Renal pelvis (tissue), 1 donor: ENCODE measurements at regions not wholly inside any gene's neighbourhood (a gene's known extent, or its start where the extent isn't known, plus 50 kb on each side); places are given as distances from the start of the nearest gene placed in this dataset.

ENCODE experiments used
- DNase-seq: peaks from one replicate; pipeline ENCODE4 v3.0.0-alpha.2; 2013

GRCh38 chr2:39514825-39515224 lies 77.7 kb upstream of the MAP4K3 start:
- no peak for DNase-seq

DNA sequence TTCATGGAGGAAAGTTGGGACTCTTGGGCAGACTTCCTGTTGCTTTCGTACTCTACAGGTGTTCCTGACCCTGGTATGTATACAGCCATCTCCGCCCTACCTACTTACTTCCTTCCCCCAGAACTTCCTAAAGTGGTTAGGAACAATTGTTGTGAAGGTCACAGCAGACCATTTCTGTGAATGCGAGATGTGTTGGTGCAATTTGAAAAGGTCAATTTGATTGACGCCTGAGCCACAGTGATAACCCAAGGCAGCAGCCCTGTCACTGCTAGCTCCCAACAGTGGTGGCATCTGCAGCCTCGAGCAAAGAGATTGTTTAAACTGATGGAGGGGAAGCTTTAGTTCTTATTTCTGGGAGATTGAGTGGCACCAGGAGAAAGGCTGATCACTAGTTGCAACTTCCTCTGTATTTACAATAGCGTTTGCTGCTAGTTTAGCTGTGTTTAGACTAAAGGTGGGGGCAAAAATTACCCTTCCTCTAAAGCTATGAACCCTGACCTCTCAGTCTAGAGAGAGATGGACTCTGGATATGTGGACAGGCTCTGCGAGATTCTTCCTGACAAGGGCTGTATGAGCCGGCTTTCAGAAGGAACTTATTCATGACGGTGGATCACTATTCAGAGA lies 78.3 kb upstream of the MAP4K3 start:
- no peak for DNase-seq

DNA sequence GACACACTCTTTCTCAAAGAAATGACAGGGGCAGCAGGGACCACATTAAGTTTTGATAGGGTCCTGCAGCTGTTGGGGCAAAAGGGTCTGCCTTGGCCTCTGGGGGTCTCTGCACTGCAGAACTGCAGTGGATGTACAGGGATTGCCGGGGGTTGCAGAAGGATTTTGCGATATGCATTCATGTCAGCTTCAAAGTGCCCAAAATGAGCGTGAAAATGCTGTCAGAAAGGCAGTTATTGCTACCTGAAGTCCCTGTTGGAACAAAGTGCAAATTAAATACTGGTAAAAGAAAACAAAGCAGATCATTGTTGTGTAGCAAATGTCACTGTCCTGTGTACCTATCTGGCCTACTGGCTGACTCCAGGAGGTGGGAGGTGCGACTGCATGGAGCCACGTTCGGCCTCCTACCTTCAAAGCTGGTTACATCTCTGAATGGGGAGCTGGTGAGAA lies 78.8 kb upstream of the MAP4K3 start:
- DNase-seq = no peak

DNA sequence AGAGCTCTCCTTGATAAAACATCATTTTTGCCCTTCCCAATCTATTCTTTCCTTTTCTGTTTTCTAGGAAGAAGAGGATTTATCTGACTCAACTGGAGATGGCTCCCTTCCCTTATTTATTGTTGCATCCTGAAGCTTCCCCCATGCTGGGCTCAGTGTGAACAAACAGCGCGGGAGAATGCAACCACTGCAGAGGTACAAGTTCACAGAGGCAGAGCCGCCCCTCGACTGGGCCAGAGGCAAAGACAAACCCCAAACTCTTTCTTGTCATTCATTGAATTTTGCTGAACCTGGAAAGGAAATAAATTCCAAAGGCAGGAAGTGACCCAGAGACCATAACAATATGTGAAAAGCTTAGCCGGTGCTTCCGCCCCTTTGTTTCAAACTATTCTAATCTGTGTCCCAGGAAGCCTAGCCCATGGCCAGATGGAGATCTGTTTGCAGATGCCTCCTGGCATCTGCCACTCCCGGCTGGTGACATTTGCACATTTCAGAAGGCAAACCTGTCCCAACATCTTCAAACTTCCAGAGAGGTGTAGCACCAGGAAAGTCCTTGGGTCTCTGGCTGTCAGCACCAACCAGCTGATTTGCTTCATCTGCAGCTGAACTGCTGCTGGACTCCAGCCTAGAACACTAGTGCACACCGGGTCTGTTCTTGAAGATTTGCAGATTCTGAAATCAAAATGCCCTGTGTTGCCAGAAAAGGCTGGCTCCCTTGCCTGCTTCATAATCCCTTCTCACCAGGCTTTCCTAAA lies 79.4 kb upstream of the MAP4K3 start:
- no peak for DNase-seq

- no peak for DNase-seq
These were observed 80.0 kb upstream of the MAP4K3 start for GRCh38 chr2:39517102-39517436.

DNA sequence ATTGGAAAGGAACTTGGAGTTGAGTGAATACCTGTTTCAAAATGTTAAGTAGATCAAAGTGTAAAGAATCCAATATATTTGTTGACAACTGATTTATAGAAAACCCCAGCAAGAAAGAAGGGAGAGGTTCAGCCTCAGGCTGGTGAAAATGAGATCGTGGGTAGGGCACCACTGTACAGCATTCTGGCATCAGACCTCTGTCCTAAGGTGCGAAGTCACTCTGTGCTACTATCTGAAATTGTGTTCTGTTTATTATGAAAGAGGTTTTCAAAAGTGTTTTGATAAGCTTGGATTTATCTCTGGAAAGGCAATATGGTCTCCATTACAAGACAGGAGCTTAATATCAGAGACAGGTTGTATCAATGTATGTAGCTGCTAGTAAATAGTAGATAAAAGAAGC lies 80.5 kb upstream of the MAP4K3 start:
- DNase-seq = no peak

GRCh38 chr2:39519886-39520285 lies 82.8 kb upstream of the MAP4K3 start:
- DNase-seq = no peak

DNA sequence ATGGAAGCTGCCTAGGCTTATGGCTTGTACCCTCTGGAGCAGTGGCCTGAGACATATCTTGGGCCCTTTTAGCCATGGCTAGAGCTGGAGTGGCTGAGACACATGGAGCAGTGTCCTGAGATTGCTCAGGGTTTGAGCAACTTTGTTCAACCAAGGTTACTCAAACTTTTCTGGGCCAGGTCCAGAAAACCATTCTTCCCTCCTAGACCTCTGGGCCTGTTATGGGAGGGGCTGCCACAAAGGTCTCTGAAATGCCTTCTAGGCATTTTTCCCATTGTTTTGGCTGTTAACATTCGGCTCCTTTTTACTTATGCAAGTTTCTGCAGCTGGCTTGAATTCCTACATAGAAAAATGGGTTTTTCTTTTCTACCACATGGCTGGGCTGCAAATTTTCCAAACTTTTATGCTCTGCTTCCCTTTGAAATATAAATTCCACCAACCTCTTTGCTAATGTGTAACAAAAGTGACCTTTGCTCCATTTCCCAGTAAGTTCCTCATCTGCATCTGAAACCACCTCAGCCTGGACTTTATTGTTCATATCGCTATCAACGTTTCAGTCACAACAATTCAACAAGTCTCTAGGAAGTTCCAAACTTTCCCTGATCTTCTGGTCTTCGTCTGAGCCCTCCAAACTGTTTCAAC lies 84.9 kb upstream of the MAP4K3 start:
- no peak for DNase-seq

GRCh38 chr2:39522518-39522877 lies 85.4 kb upstream of the MAP4K3 start:
- no peak for DNase-seq

DNA sequence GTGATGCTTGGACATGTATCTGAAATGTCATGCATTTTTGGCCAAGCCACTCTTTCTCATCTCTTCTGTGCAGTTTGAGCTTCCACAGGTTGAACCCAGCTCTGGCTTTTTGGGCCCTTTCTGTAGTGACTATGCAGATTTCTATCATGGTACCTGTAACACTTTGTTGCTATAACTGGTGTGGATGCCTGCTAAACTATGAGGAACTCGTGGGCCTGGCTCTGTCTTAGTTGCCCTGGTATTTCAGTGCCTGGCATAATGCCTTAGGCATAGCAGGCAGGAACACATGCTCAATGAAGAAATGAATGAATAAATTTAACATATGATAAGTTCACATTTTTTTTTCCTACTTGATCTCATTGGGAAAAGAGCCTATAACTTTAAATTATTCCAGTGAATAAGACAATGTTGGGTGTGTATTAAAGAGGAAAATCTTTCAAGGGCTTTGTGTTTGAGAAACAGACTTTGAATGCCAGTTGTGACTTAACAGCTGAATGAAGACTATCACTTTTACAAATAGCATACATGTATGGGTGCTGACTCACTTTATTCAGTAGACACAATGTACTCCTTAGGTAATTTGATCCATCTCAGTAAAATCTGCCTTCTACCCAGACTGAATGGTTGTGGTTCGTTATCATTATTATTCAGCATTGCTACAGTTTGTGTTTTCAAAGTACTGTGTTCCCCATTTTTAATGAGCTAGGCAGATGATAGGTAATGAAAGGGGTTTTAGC lies 86.4 kb upstream of the MAP4K3 start:
- no peak for DNase-seq

DNA sequence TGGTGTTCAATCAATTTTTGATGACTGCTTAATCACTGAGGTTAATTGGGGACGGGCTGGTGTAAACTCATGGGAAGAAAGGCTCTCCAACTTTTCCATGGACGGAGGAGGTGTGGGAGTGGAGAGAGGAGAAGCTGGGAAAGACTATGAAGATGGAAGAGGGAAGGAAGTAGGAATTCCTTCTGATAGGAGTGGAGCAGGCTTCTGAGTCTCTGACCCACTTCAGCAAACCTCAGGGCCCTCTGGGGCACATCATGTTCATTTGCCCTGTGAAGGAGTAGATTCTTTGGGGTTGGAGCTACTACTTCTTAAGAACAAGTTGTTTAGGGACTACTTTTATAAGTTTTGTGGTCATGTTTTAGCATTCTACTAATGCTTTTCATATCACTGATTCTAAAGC lies 87.0 kb upstream of the MAP4K3 start:
- no peak for DNase-seq

DNA sequence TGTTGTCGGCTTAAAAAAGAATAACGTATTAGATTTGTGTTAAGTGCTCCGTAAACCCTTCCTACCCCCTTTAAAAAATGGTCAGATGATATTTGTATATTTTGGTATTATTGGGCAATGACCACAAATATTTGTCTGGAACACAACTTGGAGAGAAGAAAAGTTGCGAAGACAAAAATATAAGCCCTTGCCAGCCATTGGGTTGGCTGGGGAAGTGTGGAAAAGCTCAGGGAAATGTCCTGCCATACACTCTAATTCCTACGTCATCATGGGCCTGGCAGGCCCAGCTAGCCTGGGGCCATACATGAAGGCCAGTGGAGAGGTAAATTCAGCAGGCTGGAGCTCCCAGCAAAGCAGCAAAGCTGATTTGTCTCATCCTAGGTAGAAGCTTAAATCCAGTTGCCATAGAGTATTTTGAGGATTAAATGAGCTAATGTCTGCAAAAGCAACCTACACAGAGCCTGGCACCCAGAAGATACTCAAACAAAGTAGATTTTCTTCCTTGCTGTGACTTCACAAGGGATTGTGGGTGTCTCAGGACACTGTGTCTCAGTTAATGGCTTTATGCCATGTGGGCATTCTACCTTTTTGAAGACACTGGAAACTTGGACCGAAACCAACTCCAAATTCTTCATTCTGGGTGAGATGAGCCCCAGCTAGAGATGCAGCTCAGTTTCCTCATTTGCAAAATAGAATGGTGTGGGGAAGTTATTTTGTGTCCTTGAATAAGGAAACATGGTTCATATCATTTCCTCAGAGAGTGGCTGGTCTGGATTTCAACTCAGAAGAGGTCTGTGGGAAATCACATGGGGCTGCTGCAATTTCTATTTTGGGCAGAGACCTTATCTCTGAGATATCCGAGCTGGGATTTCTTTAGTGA lies 87.9 kb upstream of the MAP4K3 start:
- DNase-seq = no peak

GRCh38 chr2:39525636-39526412 lies 88.7 kb upstream of the MAP4K3 start:
- no peak for DNase-seq

GRCh38 chr2:39528701-39529100 lies 91.6 kb upstream of the MAP4K3 start:
- no peak for DNase-seq

- DNase-seq = no peak
These were observed 92.8 kb upstream of the MAP4K3 start for GRCh38 chr2:39529836-39530235.

- DNase-seq = no peak
These were observed 93.4 kb upstream of the MAP4K3 start for GRCh38 chr2:39530411-39530866.

DNA sequence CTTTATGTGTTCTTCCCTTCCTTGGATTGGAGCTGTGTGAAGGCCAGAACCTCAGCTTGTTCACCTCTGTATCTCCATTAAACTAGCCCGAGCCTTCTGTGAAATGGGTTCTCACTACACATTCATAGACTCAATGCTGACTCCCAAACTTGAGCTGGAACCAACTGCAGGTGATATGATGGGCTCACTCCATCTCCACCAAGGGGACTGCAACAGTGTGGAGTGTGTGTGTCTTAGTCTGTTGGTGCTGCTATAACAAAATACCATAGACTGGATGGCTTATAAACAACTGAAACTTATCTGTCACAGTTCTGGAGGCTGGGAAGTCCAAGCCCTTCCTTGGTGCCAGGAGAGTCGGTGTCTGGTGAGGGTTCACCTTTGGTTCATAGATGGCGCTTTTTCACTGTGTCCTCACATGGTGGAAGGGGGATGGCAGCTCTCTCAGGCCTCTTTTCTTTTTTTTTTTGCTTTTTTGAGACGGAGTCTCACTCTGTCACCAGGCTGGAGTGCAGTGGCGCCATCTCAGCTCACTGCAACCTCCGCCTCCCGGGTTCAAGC lies 94.2 kb upstream of the MAP4K3 start:
- DNase-seq = no peak

- DNase-seq = no peak
These were observed 95.8 kb upstream of the MAP4K3 start for GRCh38 chr2:39532933-39533332.

GRCh38 chr2:39534095-39534711 lies 97.1 kb upstream of the MAP4K3 start:
- DNase-seq = no peak

DNA sequence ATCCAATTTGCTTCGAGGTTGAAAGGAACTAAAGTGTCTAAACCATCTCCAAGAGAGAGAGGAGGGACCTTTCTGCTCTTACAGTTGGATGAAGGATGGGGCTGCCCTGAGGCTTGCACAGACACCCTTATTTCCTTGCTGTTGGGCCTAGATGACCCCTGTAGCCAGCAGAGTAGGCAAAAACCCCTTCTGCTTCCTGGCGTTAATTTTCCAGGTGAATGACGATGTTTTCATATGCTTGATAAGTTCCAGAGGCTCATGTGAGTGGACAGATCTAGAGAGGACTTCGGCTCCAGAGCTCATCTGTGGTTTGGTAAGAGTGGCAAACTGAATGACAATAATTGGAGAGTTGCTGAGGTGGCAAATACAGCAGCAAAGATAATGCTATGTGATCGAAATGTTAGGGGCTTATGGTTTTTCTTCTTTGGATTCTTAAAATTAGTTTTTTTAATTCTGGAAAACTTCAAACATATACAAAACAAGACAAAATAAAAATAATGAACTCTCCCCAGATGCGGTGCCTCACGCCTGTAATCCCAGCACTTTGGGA lies 98.6 kb upstream of the MAP4K3 start:
- no peak for DNase-seq
